Stimulated activated CD8-positive, alpha-beta memory T cell treated with anti-CD3 and anti-CD28 coated beads, Interleukin-15, amount 100 ng/mL, for 1 hour (primary cell): ENCODE measurements at regions not wholly inside any gene's neighbourhood (a gene's known extent, or its start where the extent isn't known, plus 50 kb on each side); places are given as distances from the start of the nearest gene placed in this dataset.
"Not testable (repeated sequence)": the region's sequence is repeated elsewhere in the genome, so short reads cannot be mapped to it uniquely, and the experiment has no call there.

Experiments used
- DNase-seq: peaks from one replicate; pipeline ENCODE4 v3.0.0-alpha.2; 2020; ENCODE audit warnings: low read depth

GRCh38 chr10:128578766-128579165, 452.5 kb upstream of the MKI67 start:
- no peak for DNase-seq

DNA sequence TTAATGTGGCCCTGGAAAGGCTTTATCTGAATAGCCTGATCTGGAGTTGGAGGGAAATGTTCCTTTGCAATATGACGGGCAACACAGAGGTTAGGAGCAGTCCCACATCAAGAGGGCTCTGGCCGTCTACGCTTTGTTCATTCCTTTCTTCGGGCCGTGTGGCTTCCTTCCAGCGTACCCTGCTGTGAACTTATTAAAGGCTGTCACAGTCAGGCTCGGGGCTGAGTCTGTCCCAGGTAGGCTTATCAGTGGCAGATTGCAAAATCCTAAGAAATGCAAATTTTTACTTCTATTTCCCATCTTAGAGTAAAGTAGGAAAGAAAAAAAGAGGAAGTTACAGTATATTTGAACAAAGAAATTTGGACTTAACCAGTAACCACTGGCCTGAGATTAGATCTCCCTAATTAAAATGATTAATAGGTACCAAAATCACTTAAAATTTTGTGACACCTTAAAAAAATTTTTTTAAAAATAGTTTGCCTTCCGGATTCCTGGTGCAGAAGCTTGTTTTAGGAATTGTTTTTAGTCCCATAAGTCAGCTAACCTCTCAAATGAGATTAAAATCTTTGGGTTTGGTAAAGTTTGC, 453.1 kb upstream of the MKI67 start:
- DNase-seq: no peak

DNA sequence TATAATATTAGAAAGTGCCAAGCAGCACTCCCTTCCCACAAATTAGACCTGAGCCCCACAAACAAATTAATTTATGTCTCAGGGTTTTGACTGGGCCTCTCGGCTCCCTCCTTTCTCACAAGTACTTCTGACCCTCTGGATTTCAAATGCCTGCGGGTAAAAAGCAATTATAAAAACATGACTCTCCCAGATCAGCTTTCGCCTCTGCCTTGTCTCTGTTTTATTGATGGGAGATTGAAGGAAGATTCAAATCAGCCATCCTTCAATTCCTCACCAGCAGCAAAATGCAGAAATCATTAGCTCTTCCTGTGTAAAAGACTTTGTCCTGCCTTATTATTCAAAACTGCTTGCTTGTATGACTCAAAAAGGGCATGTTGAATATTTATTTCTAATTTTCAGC, 453.7 kb upstream of the MKI67 start:
- no peak for DNase-seq

GRCh38 chr10:128583125-128583524, 456.9 kb upstream of the MKI67 start:
- DNase-seq: not testable (repeated sequence)

- not testable (repeated sequence) for DNase-seq
Measured at GRCh38 chr10:128586599-128586998, 460.4 kb upstream of the MKI67 start.

GRCh38 chr10:128587689-128588088, 461.5 kb upstream of the MKI67 start:
- DNase-seq: no peak

DNA sequence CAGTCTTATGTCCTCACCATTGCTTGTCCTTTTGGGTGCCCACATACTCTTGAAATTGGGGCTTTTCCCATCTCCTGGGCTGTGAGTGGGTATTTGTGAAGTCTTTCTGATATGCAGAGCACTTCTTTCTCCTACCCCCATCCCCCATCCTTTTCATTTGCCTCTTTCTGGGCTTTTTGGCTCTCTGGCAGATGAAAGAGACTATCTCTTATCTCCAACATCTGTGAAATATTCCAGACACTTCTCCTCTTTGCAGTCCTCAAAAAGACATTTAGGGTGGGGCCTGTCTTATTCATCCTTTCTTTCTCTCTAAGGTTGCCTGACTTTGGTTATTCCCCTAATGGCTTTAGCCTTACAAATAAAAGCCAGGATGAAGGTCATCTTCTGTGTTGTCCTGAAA, 462.2 kb upstream of the MKI67 start:
- DNase-seq: no peak

DNA sequence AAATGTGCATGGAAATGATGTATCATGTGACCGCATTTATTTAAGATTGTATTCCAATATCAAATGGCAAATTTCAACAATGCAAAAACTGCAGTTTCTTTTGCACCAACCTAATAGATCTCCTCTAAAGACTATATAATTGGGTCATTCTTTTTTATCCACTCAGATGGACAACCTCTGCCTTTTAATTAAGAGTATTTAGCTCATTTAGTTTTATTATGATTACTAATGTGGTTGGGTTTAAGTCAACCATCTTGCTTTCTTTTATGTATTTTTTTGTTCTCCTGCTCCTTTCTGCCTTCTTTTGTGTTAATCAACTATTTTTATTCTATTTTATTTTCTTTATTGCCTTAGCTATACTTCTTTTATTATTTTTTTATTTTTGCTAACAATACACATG, 468.5 kb upstream of the MKI67 start:
- no peak for DNase-seq

DNA sequence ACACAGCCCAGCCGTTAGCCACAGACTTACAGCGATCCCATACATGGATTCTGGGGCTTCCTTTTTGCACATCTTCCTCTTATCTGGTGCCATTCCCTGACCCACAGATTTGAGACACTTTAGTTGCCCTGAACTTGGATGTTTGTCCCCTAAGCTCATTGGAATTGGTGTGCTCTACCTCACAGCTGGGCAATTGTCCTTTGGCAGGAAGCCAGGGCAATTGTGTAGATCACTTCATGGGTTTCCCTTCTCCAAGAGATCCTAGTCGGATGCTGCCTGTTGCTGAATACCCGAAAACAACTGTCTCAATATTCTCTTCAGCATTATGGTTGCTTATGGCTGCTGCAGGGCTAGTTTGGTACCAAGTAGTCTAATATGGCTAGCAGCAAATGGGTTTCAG, 470.7 kb upstream of the MKI67 start:
- DNase-seq: no peak

DNA sequence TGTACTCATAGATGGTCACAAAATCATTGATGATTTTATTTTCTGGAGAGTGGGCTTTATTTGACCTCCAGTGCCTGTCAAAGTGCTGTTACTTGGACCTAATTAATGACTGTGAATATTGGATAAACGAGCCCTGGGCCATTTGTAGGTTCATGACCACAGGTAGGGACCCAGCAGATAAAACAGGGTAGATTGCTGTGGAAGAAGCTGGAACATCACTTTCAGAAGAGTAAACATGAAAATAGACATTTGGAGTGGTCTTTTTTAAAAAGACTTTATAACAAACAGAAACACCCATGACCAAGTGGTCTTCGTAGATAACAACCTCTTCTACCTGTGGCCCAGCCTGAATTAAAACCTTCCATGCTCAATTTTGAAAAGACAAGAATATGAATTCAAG, 472.8 kb upstream of the MKI67 start:
- no peak for DNase-seq

DNA sequence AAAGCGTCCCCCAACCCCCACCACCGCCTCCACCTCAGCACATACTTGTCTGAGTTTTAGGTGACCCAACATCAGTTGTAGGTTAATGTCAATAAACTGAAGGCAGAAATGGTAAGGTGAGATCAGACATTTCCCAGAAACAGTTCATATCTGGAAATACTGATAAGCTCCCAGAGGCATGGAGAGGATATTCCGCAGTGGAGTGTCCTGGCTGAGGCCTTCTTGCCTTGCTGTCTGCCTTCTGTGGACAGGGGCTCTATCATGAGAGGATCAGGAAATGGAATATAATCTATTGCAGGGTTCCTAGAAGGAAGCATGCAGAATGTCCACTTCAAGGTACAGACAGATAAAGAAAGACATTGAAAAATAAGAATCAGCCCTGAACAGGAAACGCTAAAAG, 473.3 kb upstream of the MKI67 start:
- no peak for DNase-seq

DNA sequence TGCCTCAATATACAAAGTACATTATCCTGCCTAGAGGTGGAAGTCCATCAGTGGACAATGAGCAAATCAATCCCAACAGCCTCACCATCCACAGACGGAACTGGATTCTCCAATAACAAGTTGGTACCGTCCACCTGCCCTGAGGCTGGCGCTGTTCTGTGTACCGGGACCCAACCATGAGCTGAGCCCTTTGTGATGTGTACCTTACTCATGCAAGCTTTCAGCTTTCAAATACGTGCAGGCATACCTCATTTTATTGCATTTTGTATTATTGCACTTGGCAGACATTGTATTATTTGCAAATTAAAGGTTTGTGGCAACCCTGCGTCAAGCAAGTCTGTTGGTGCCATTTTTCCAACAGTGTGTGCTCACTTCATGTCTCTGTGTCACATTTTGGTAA, 476.0 kb upstream of the MKI67 start:
- no peak for DNase-seq

DNA sequence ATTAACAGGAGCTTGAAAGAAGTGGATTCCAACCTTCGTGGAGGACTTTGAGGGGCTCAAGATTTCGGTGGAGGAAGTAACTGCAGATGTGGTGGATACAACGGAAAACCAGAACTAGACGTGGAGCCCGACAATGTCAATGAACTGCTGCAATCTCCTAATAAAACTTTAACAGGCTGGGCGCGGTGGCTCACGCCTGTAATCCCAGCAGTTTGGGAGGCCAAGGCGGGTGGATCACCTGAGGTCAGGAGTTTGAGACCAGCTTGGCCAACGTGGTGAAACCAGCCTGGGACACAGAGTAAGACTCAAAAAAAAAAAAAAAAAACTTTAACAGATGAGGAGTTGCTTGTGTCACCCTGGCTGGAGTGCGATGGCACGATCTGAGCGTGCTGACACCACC, 477.8 kb upstream of the MKI67 start:
- no peak for DNase-seq

- DNase-seq: no peak
Measured at GRCh38 chr10:128605180-128605579, 479.0 kb upstream of the MKI67 start.

DNA sequence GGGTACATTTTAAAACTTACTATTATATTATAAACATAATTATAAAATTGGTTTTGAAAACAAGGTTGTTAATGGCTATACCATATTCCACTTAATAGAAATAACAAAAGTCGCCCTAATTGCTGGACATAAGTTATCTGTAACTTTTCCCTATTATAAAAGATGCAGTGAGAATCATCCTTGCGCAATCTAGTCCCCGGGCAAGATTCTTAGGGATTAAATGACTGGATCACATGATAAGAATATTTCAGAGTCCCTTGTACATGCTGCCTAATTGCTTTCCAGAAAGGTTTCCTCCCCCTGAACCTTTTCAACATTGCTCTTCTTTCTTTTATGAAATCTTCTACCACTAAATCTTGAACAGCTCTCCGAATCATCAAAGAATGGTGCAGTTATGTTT, 479.8 kb upstream of the MKI67 start:
- DNase-seq: no peak

DNA sequence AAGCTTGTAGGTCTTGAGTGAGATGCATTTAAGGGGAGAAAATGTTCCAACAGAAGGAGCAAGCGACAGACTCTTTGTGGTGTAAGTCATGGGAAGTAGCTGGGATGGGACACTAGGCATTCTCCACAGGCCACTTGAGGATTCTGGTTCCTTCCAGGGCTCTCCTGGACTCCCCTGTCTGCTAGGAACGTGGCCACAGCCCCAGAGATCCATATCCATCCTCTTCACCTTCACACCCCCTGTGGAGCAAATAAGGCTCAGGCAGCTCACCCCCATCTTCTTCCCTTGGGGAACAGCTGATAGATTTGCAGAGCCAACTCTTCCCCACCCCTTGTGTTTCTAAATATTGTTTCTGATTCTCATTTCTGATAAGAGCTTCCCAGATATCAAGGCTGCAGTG, 482.6 kb upstream of the MKI67 start:
- no peak for DNase-seq

GRCh38 chr10:128609460-128609859, 483.2 kb upstream of the MKI67 start:
- no peak for DNase-seq

GRCh38 chr10:128610113-128610512, 483.9 kb upstream of the MKI67 start:
- DNase-seq: no peak

- no peak for DNase-seq
Measured at GRCh38 chr10:128612195-128612594, 486.0 kb upstream of the MKI67 start.

DNA sequence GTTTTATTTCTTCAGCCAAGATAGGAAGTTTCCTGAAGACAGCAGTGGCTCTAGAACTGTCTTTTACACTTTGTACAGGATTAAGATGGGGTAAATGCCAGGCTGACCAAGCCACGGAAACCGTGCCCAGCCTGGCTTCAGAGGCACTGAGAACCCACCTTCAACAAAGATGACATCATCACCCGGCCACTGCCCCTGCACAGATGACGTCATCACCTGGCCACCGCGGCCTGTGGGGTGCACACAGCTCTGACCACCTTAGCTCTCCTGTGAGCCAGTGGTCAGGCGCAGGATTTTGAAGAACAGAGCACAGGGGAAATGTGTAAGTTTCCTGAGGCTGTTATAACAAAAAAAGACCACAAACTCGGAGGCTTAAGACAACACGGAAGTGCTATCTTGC, 486.4 kb upstream of the MKI67 start:
- DNase-seq: no peak

- no peak for DNase-seq
Measured at GRCh38 chr10:128614016-128614605, 487.9 kb upstream of the MKI67 start.

DNA sequence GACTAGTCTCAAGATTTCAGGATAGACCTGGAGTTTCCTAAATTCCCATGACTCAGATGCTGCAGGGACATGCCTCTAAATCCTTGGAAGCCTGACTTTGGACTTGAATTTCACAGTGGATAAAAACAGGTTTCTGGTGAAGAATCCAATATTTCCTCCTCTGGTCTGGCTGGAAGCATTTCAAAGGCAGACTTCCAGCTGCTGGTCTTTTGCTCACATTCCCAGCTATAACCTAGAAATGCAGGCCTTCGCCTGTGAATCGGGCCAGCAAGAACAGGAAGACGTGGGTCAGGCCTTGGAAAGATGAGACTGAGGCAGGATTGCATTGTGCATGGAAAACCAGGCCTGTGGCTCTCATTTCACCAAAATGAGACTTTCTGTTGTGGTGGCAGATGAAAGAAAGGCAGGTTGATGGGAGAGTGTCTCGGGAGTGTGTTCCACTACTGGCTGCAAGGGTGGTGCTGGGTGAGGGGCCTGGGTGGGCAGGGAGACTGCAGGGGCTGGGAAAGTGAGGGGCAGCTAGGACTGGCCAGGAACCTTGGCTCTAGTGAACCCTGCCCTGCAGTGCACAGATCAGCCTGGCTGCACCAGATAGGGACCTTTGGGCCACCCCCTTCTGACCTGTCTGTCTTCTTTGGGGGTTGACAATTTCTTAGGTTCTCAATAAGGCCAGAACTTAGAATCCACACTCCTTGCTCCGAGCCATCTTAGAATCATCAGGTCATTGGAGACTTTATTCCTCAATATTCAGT, 488.8 kb upstream of the MKI67 start:
- no peak for DNase-seq

DNA sequence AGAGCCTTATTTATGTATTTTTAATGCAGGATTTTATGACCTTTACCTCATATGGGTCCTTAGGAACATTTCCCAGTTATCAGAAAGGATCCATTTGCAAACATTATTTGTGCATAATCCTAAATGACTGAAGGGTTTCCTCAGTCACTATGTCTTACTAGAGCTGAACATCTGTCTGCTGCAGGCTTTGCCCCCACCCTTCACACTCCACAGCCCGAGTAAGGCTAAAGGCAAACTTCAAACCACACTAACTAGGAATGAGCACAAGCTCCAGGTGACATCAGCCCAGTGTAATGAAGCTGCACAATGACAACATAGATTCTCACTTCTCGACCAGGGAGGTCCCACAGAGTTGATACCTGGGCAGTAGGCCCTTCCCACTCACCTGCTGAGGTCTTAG, 491.3 kb upstream of the MKI67 start:
- no peak for DNase-seq

- no peak for DNase-seq
Measured at GRCh38 chr10:128622706-128623105, 496.5 kb upstream of the MKI67 start.
